OCI-LY3 (cell line): ENCODE measurements at regions not wholly inside any gene's neighbourhood (a gene's known extent, or its start where the extent isn't known, plus 50 kb on each side); places are given as distances from the start of the nearest gene placed in this dataset.

Experiments used
- CTCF ChIP-seq: fragments of 200-600, 300-600 bp; sonication (generic); IDR thresholded peaks from 2 replicates; pipeline ENCODE4 v1.5.1; 2014; ENCODE audit warnings: antibody characterized with exemption, low read length, low read depth
- EZH2phosphoT487 ChIP-seq: fragments of 200-600 bp; shearing (Covaris generic); IDR thresholded peaks from 2 replicates; pipeline ENCODE4 v1.6.1; 2018; ENCODE audit warnings: antibody characterized with exemption, mixed run types, low read depth

GRCh38 chr9:20023210-20023905, 234.5 kb upstream of the SLC24A2 start:
- TF ChIP-seq CTCF (no peak), EZH2phosphoT487 (no peak)
